Renal pelvis (tissue), 1 donor: ENCODE measurements at regions not wholly inside any gene's neighbourhood (a gene's known extent, or its start where the extent isn't known, plus 50 kb on each side); places are given as distances from the start of the nearest gene placed in this dataset.

Experiments used
- DNase-seq: peaks from one replicate; pipeline ENCODE4 v3.0.0-alpha.2; 2013

DNA sequence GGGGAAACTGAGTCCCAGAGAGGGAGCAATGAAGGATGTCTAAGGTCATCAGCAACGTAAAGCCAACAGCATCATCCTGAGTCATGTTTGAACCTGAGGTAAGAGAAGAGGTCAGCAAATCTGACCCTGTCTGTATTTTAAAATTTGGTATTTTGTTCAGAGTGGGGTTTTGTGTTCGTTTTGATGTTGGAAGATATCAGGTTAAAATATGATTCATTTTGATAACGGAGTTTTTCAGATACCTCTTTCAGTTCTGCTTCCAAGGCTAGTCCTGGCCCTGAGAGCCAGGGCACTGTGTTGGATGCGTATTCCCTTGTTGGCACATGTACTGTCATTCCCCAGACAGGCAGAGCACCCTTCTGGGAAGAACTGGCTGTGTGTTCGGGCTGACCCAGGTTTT lies 291.0 kb downstream of the NSG2 start:
- DNase-seq, result no peak

DNA sequence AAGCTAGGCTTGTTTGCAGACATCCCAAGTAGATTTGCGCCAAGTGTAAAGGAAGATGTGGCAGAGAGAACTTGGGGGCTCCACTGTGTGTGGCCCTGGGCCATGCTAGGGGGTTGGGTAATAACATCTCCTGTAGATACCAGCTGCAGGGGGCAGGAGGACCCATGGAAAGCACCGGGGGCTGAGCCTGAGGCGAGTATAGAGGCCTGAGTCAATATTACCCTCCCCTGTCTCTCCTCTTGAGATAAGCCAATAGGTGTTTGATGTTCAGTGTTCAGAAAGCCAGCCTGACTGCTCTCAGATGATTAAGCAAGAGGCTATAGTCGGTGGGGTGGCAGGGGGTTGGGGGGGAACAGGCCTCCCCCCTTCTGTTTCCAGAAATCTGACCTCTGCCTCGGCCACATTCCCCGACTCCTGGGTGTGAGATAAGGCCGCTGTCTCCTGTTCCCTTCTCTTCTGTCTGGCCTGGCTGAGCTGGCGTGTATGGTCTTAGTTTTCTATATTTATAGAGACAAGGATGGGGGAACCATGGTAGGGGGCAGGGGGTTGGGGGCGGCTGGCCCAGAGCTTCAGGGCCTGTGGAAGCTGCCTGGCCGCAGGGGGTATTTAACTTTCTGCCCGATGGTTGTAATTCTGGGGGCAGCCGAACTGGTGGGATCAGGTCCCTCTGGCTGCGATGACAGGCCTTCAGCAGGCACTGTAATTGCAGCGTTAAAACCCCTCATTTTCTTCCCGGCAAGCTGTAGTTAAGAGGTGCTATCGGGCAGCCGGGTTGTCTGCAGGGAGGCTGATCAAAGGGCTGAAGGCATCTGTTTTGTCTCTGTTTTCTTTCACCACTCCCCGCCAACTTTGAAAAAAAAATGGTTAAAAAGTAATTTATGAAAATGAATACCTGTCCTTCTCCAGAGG lies 292.0 kb downstream of the NSG2 start:
- no peak for DNase-seq

DNA sequence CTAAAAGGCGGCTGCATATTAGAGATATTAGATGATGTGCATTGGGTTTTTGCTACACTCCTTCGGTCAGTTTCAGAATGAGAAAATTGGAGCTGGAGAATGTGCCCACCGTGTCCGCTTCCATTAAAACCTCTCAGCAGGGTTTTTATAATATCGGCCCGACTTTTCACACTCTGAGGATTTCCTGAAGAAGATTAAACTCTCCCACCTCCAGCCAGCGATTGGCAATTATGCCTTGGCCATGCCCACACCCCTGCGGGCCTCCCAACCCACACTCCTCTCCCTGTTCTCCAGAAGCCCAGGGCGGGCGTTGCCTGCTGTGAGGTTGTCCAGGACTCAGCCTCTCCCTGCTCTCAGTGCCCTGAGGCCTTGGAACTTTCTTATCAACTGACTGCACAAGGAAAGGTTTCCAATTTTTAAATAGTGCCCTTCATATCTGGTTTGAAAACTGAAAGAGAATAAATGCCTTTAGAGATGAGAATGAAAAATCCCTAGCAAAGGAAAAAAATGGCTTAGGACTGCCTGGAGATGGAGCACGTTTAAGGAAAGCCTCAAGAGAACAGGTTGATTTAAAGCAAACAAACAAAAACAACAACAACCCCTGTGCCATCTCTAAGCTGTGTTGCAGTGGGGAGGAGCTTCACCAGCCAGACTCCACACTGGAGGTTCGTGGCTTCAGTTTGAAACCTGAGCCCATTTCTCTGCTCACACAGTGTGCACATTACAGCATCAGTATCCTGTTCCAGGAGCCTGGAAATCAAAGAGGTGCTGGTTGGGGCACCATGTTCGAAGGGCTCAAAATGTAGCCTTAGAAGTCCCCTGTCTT lies 292.9 kb downstream of the NSG2 start:
- DNase-seq, result no peak

DNA sequence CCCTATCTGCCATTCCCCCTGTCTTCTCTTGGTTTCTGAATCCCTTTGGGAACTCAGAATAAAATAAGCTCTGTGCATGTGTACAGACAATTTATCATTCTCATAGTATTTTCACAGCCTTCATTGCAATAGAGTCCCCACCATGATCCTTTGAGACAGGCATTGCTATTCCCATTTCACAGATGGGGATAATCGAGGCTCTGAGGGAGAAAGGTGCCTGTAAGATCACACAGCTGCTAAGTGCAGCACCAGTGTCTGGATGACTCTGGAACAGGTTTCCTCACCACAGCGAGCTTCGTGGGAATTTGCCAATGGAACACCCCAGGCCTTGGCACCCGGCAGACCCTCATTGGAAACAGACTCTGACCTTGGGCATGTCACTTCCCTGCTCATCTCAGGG lies 293.6 kb downstream of the NSG2 start:
- DNase-seq, result no peak

DNA sequence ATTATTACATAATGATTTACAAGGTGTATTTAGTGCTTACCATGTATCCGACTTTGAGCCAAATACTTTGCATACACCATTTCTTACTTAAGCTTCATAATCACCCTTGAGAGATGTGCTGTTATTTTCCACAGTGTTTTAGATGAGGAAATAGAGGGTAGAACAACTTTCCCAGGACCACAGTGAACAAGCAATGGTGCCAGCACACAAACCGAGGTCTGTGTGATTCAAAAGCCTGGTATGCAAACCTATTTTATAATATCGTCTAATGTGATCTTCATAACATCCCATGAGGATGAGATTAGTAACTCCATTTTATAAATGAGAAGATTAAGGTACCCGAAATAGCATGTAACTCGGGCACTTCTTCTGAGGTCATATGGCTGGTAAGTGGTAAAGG lies 294.7 kb downstream of the NSG2 start:
- DNase-seq, result no peak

- DNase-seq, result no peak
These were observed 297.2 kb downstream of the NSG2 start for GRCh38 chr5:174342696-174343095.

DNA sequence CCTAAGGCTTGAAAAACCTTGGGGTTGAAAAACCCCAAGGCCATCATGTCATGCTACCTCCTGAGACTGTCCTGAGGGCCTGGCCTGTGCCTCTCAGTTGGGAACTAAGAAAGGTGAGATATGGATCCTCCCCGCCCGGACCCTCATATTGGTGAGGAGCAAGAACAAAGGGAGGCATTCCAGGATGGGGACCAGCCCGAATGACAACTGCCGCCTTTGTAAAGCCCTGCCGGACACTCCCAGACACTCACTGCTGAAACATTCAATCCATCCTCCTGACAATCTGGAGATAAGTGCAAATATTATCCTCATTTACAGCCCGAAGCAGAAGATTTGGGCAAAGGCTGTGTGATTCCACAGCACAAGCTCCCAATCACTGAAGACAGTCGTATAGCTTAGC lies 298.3 kb downstream of the NSG2 start:
- DNase-seq, result no peak

DNA sequence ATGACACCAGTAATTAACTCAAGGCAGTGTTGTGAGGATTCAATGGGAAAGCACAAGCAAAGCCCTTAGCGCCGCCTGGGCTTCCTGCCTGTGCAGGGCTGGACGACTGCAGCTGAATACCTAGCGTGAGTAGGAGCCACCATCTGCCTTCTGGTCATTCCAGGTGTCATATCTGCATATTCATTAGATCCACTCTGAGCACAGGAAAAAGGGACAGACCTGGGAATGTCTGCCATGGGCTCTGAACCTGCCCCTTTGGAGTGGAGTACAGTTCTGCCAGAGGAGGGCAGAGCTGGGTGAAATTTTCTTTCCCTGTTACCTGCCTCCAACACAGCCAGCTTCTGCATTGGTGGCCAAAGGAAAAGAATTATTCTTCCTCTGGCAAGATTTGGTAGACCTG lies 298.8 kb downstream of the NSG2 start:
- DNase-seq, result no peak

GRCh38 chr5:174347183-174347582 lies 301.7 kb downstream of the NSG2 start:
- DNase-seq, result no peak

- no peak for DNase-seq
These were observed 302.9 kb downstream of the NSG2 start for GRCh38 chr5:174348311-174348981.

DNA sequence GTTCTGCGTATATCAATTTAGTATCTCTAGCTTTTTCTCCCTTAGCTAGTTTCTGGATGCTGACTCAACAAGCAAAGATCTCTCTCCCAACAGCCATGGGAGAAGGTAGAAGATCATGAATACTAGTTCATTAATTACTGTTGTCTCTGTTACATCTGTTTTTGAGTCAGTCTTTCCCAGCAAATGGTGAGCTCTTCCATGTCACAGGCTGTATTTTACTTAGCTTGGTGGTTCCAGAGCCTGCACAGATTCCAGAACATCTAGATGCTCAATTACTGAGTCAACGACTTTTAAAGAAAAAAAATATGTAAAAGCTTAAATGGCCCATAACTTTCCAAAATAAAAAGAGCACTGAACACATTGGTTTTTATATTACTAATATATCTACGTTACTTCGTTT lies 307.2 kb downstream of the NSG2 start:
- DNase-seq, result no peak

- DNase-seq, result no peak
These were observed 309.1 kb downstream of the NSG2 start for GRCh38 chr5:174354571-174354970.

- DNase-seq, result no peak
These were observed 309.7 kb downstream of the NSG2 start for GRCh38 chr5:174355208-174355612.

DNA sequence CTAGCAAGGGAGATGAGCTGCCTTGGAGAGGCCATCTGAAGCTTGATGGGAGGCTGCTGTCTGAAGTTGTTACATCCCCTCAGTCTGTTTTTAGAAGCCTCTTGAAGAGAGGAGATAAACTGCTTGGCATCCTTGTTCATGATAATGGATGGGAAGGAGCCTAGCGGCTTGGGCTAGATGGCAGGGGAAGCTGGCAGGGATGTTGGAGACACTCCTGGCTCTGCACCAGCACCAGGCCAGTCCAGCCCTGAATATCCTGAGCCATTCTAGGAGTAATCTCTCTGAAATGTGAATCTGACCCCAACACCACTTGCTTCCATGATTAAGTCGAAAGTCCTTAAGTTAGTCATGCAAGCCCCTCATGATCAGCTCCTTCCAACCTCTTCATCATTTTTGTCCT lies 310.5 kb downstream of the NSG2 start:
- DNase-seq, result no peak

DNA sequence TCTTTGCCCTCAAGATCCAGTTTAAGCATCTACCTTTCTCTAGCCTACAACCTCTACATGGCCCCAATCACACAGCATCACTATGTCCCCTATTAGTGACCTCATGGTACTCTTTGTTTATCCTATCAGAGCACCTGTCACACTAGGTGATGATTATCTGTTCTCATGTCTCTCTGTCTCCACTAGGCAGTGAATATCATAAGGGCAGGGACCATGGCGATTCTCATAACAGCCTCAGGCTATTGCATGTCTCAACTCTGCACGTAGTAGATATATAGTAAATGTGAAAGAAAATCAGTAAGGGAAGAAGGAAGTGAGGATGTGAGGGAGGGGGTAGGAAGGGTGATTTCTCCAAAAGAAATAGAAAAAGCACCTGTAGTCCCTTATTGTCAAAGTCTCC lies 311.0 kb downstream of the NSG2 start:
- DNase-seq, result no peak

DNA sequence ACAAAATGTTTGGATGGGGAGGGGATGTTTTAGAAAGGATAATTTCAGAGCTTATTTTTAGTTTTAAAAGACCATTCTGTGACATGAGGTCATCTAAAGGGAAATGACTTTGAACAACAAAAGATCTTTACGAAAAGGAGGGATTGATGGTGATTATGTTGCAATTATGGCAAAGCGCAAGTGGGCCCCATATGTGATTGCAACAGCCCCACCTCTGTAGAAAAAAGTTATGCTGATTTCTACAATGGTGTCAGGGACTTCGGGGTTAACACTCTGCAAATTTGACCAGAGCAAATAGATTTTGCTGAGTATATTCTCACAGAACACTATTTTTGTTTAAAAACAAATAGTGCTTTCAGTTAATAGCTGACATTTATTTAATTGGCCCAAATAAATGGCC lies 312.8 kb downstream of the NSG2 start:
- DNase-seq, result no peak

DNA sequence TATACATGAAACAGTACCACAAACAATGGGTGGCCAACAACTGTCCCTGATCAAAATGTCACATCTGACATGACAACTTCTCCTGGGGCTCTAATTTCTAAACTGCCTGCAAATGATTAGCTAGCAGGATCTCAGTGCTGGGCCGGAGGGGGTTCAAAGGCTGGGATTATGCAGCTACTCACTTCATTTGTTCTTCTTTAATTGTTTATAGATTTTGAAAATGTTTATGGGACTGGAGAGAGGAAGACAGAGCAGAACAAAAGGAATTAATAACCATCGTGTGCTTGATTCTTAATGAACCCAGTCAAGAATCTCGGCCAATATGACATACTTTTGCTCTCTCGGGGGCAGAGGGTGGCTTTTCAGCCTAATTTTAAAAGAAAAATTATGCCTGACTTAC lies 313.6 kb downstream of the NSG2 start:
- no peak for DNase-seq

DNA sequence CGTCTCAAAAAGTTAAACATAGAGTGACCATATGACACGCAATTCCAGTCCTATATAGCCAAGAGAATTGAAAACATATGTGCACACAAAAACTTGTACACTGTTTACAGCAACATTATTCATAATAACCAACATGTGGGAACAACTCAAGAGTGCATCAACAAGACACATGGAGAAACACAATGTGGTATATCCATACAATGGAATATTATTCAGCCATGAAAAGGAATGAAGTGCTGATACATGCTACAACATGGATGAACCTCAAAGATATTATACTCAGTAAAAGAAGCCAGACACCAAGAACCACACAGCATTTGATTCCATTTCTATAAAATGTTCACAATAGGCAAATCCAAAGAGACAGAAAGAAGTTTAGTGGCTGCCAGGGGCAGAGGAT lies 317.0 kb downstream of the NSG2 start:
- DNase-seq, result no peak

- DNase-seq, result no peak
These were observed 318.4 kb downstream of the NSG2 start for GRCh38 chr5:174363934-174364333.

- DNase-seq, result no peak
These were observed 319.2 kb downstream of the NSG2 start for GRCh38 chr5:174364676-174365075.

- no peak for DNase-seq
These were observed 326.1 kb downstream of the NSG2 start for GRCh38 chr5:174371600-174372094.

GRCh38 chr5:174374206-174374605 lies 328.7 kb downstream of the NSG2 start:
- DNase-seq, result no peak

GRCh38 chr5:174376056-174376455 lies 330.6 kb downstream of the NSG2 start:
- DNase-seq, result no peak
